Breast epithelium (tissue), 4 donors: ENCODE measurements at regions not wholly inside any gene's neighbourhood (a gene's known extent, or its start where the extent isn't known, plus 50 kb on each side); places are given as distances from the start of the nearest gene placed in this dataset.
"Not testable (repeated sequence)": the region's sequence is repeated elsewhere in the genome, so short reads cannot be mapped to it uniquely, and the experiment has no call there.

Experiments
- DNase-seq, 2 donors: peaks; one replicate each; pipeline ENCODE4 v3.0.0-alpha.2; 2019; ENCODE audit warnings: low spot score in 2 of 2
- H3K27ac ChIP-seq, 2 donors: fragments of 200-600 bp; sonication (generic) in 1 of 2; one replicate each; pipeline ENCODE4 v1.5.1; 2016 to 2019; ENCODE audit warnings: mild to moderate bottlenecking in 1 of 2
- H3K27me3 ChIP-seq, 2 donors: fragments of 200-600 bp; sonication (generic) in 1 of 2; one replicate each; pipeline versions ENCODE4 v1.5.1 to v1.6.0; 2017 to 2019; ENCODE audit warnings: control low read depth in 1 of 2, mild to moderate bottlenecking in 1 of 2
- H3K36me3 ChIP-seq: fragments of 200-600 bp; one replicate; pipeline ENCODE4 v1.5.1; 2019
- H3K4me1 ChIP-seq, 2 donors: fragments of 200-600 bp; sonication (generic); one replicate each; pipeline ENCODE4 v1.5.1; 2016 to 2019; ENCODE audit warnings: control low read depth in 1 of 2
- H3K4me3 ChIP-seq, 3 donors: fragments of 200-600 bp; sonication (generic); 1 replicate in 2 of 3; 2 replicates in 1 of 3; pipeline ENCODE4 v1.5.1; 2016 to 2019; ENCODE audit warnings: mild to moderate bottlenecking in 3 of 3, moderate library complexity in 2 of 3
- H3K9me3 ChIP-seq, 2 donors: fragments of 200-600 bp; sonication (generic) in 1 of 2; one replicate each; pipeline ENCODE4 v1.5.1; 2016 to 2019; ENCODE audit warnings: control low read depth in 1 of 2
- POLR2A ChIP-seq: fragments of 450-650 bp; IDR thresholded peaks from one replicate; pipeline ENCODE4 v1.6.1; 2016; ENCODE audit warnings: antibody characterized with exemption, mild to moderate bottlenecking, moderate library complexity
- POLR2AphosphoS5 ChIP-seq, 3 donors: sonication (generic); formaldehyde crosslinking; IDR thresholded peaks; one replicate each; pipeline ENCODE4 v1.6.1; 2017; ENCODE audit warnings: antibody characterized with exemption in 3 of 3
- intact Hi-C: fragments of 100-400 bp; cut with DNase I; formaldehyde crosslinking; loops from one replicate; pipeline ENCODE4 v1.15.1; 2023; ENCODE audit warnings: low total_unique reads
- TF ChIP-seq, protein P1 (sequence below), 3 donors: fragments of 450-650 bp; IDR thresholded peaks; one replicate each; pipeline ENCODE4 v1.5.1; 2016 to 2017; ENCODE audit warnings: antibody characterized with exemption in 3 of 3, mild to moderate bottlenecking in 3 of 3, moderate library complexity in 3 of 3

DNA sequence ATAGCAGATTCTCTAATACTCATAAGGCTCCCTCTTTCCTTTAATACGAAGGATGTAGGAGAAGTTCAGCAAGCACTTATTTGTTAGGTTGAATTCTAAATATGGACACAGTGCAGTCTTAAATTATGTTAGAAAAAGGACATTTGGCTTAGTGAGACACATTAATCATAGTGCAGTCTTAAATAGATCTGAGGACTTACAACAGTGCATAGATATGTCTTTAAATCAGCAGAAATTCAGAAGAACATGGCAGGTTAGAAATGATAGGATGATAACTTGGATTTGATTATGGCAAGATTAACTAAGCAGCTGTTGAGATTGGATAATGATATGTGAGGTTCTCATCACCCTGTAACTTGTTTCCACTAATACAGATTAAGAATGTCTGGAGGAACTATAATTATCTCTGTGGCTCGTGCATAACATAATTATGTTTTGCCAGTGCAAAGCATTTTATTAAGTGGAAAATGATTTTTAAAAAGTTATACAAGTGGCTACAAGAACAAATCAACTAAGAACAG, 485.9 kb downstream of the USP25 start:
- no peak for DNase-seq
- Histone ChIP-seq H3K4me3 (no peak overlapping the region), H3K36me3 (no peaks in the 10 kb centered on the region), H3K27me3 (no peaks in the 10 kb centered on the region), H3K4me1 (no peaks in the 10 kb centered on the region), H3K9me3 (no peaks in the 10 kb centered on the region), H3K27ac (peak overlapping the region in 1 of 2 donors; percentile 25)
- TF ChIP-seq, protein P1, sequence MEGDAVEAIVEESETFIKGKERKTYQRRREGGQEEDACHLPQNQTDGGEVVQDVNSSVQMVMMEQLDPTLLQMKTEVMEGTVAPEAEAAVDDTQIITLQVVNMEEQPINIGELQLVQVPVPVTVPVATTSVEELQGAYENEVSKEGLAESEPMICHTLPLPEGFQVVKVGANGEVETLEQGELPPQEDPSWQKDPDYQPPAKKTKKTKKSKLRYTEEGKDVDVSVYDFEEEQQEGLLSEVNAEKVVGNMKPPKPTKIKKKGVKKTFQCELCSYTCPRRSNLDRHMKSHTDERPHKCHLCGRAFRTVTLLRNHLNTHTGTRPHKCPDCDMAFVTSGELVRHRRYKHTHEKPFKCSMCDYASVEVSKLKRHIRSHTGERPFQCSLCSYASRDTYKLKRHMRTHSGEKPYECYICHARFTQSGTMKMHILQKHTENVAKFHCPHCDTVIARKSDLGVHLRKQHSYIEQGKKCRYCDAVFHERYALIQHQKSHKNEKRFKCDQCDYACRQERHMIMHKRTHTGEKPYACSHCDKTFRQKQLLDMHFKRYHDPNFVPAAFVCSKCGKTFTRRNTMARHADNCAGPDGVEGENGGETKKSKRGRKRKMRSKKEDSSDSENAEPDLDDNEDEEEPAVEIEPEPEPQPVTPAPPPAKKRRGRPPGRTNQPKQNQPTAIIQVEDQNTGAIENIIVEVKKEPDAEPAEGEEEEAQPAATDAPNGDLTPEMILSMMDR (IDR thresholded peaks at IDR 0.05), result no peak
- TF ChIP-seq POLR2A (no peak), POLR2AphosphoS5 (IDR thresholded peaks at IDR 0.05) (no peak)
- intact Hi-C loops, result no loop called here

DNA sequence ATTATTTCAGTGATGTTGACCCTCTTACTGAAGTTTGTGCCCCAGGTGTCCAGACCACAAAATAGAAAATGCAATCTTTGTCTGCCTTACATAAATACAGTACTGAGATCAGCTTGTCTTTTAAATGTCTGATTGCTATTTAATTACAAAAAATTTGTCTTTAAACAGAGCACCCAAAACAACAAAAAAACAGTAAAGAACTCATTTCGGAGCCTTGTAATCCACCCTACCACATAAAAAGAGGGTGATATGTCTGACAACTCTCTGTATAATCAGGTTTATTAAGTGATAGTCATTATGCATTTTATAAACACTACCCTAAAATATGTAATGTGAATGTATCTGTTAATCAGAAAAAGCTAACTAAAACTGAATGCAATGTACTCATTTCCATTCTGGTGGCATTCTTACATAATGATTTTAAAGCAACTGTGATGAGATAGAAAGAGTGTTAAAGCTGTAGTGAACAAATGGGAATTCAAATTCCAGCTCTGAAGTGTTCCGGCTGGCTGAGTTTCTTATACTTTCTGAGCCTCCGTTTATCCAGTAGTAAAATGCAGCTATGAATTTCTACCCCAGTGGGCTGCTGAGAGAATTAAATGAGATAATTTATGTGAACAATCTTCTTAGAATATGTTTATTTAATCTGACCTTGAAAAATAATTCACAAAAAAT, 486.6 kb downstream of the USP25 start:
- Histone ChIP-seq H3K9me3 (no peaks in the 10 kb centered on the region), H3K36me3 (no peaks in the 10 kb centered on the region), H3K27ac (no peak overlapping the region), H3K4me1 (no peaks in the 10 kb centered on the region), H3K27me3 (no peaks in the 10 kb centered on the region), H3K4me3 (no peak overlapping the region)
- DNase-seq, result no peak
- intact Hi-C loops, result no loop called here
- TF ChIP-seq POLR2AphosphoS5 (IDR thresholded peaks at IDR 0.05), result no peak
- no peak for TF ChIP-seq POLR2A
- TF ChIP-seq, protein P1 (IDR thresholded peaks at IDR 0.05), result no peak

DNA sequence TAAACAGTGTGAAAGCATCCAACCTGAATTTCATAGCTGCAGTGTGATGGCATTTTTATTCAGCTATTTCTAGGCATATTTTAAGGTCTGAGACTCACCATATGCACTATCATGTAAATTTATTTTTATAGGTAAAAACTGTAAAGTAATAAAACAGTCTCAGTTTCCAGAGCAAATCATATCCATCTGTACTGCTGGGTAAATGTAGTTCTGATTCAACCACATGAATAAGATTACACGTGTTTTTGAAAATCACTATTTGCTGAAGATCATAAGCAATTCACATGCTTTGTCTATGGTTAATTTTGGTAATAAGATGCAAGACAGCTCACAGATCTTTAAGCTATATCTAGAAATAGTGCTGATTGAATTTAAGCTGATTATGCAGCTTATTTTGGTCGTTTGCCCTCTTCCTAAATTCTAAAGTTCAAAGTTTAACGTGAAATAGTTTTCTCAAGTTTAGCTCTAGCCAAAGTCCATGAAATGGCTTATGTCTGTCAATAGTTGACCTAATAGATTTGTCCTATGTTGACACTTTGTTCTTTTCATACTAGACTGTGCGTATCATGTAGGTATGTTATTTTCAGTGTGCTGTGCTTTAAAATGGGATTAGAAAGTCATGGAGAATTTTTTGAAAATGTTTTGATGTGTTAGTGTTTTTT, 489.0 kb downstream of the USP25 start:
- no peaks in the 10 kb centered on the region for H3K4me1 ChIP-seq
- intact Hi-C loops, result no loop called here

DNA sequence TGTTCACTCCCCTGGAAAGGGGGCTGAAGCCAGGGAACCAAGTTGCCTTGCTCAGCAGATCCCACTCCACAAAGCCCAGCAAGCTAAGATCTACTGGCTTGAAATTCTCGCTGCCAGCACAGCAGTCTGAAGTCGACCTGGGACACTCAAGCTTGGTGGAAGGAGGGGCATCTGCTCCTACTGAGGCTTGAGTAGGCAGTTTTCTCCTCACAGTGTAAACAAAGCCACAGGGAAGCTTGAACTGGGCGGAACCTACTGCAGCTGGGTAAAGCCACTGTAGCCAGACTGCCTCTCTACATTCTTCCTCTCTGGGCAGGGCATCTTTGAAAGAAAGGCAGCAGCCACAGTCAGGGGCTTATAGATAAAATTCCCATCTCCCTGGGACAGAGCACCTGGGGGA, 495.0 kb downstream of the USP25 start:
- H3K4me1 ChIP-seq, intact Hi-C loops, DNase-seq, H3K36me3 ChIP-seq, H3K4me3 ChIP-seq, H3K9me3 ChIP-seq, H3K27me3 ChIP-seq: not testable (repeated sequence)
- H3K27ac ChIP-seq, result peak overlapping the region in 1 of 2 donors; percentile 3

More for the DNA sequence above, 489.0 kb downstream of the USP25 start:
- H3K36me3 ChIP-seq, result no peaks in the 10 kb centered on the region
- no peak for TF ChIP-seq POLR2A
- TF ChIP-seq, protein P1 (IDR thresholded peaks at IDR 0.05), result no peak
- no peaks in the 10 kb centered on the region for H3K9me3 ChIP-seq
- H3K27me3 ChIP-seq, result no peaks in the 10 kb centered on the region
- no peak for DNase-seq
- no peak overlapping the region for H3K27ac ChIP-seq
- H3K4me3 ChIP-seq, result no peak overlapping the region

DNA sequence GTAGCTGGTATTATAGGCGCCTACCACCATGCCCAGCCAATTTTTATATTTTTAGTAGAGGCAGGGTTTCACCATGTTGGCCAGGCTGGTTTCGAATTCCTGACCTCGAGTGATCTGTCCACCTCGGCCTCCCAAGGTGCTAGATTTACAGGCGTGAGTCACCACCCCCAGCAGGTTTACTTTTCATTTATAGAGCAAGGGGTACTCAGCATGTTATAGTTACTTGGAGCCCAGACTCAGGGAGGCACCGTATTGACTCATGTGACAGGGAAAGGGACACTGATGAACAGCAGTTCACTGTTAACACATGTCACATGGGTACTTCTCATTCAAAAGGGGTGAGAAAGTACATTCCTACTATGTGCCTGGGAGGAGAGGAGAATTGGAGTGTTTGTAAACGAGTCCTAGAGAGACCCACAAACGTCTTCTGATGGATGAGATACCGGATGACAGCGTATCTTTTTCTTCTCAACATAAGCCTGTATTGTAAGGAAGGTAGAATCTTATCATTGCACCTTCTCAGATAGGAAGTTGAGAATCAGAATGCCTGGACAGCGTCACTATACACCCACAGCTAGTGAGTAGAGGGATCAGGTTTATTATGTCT, 510.0 kb downstream of the USP25 start:
- H3K4me3 ChIP-seq, result no peak overlapping the region
- no peaks in the 10 kb centered on the region for H3K27me3 ChIP-seq
- H3K36me3 ChIP-seq, result no peaks in the 10 kb centered on the region
- DNase-seq, result no peak
- H3K9me3 ChIP-seq, result no peaks in the 10 kb centered on the region
- TF ChIP-seq, protein P1 (IDR thresholded peaks at IDR 0.05), result no peak
- TF ChIP-seq POLR2A (no peak), POLR2AphosphoS5 (IDR thresholded peaks at IDR 0.05) (no peak)
- intact Hi-C loops, result no loop called here
- no peak overlapping the region for H3K27ac ChIP-seq
- no peaks in the 10 kb centered on the region for H3K4me1 ChIP-seq
